ENCODE measurements at regions not wholly inside any gene's neighbourhood (a gene's known extent, or its start where the extent isn't known, plus 50 kb on each side); places are given as distances from the start of the nearest gene placed in this dataset.

GRCh38 chr1:240672132-240672811 lies 60.3 kb upstream of the GREM2 start:
- DNase-seq (ENCODE audit: low spot score), result no peak

- no peak for DNase-seq (ENCODE audit: low spot score)
Measured at GRCh38 chr1:240667351-240667750, 55.4 kb upstream of the GREM2 start.

GRCh38 chr1:240666568-240667198 lies 54.7 kb upstream of the GREM2 start:
- DNase-seq (ENCODE audit: low spot score), result no peak

- DNase-seq (ENCODE audit: low spot score), result no peak
Measured at GRCh38 chr1:240663169-240663879, 51.4 kb upstream of the GREM2 start.

Data from cerebellar cortex (tissue), 1 donor.